Epithelial cell of esophagus (primary cell): ENCODE measurements at regions not wholly inside any gene's neighbourhood (a gene's known extent, or its start where the extent isn't known, plus 50 kb on each side); places are given as distances from the start of the nearest gene placed in this dataset.

ENCODE experiments used
- DNase-seq: peaks from one replicate; pipeline ENCODE4 v3.0.0; 2010; ENCODE audit warnings: low read depth
- H3K4me3 ChIP-seq: 2 replicates; pipeline ENCODE4 v1.5.1; 2011; ENCODE audit warnings: mild to moderate bottlenecking, low read length, control low read depth
- CTCF ChIP-seq: IDR thresholded peaks from 2 replicates; pipeline ENCODE4 v1.5.1; 2011; ENCODE audit warnings: low read depth, mild to moderate bottlenecking, low read length, control low read depth, inconsistent platforms; ENCODE audit not compliant: insufficient read depth; ENCODE audit errors: missing control alignments

DNA sequence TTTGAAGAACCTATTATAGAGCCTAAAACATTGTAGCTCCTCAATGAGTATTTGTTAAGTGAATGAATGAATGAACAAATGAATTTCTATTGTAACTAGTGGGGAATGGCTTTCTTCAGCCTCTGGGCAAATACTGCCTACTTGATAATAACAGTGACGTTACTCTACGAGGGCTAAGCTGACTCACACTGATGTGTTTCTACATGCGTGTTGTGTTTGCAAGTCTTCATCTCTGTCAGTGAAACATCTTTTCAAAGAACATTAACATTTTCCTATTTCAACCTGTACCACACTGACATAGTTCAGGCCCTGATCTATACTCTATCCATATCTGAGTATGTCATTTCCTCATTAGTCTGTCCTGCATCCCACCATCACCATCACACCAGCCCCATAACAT is 319.9 kb upstream of the ACVR2A start:
- H3K4me3 ChIP-seq = no peak overlapping the region
- peak; percentile 96 for DNase-seq
- TF ChIP-seq CTCF = no peak

GRCh38 chr2:147523415-147523814 is 321.4 kb upstream of the ACVR2A start:
- DNase-seq = no peak
- no peak overlapping the region for H3K4me3 ChIP-seq
- TF ChIP-seq CTCF = no peak

DNA sequence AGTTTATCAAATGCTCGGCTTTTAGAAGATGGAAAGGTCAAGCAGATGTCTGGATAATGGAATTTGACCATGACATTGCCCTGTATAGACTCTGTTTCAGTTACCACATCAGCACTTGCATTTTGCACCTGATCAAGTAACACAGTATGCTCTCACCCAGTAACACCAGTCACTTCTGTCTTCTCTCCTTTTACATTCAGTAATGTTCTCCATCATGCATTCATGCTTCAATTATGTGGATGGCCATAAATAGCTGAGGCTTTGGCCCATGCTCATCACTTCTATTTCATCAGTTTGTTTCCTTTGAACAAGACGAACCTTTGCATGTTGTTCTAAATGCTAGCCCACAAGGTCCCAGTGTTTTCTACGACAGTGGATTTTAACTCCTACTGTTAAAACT is 322.9 kb upstream of the ACVR2A start:
- no peak for DNase-seq
- no peak overlapping the region for H3K4me3 ChIP-seq

GRCh38 chr2:147520817-147521216 is 324.0 kb upstream of the ACVR2A start:
- TF ChIP-seq CTCF = no peak
- DNase-seq = no peak
- H3K4me3 ChIP-seq = no peak overlapping the region

More for the DNA sequence above, 322.9 kb upstream of the ACVR2A start:
- TF ChIP-seq CTCF = no peak

DNA sequence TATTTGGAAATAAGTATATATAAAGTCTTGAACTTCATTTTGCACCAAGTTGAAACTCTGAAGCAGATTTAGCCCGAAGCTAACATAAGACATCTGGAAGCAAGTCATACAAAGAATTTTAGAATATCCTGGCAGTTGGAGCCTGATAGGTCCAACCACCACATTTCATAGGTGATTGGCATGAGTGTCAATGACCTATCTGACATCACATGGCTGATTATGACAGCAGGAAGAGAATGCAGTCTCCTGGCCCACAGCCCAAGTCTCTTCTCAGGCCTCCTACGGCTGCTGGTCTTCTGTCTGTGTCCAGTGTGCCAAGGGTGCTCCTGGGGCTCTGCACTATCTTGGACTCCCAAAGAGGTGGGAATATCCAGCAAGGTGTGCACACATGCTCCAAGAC is 325.7 kb upstream of the ACVR2A start:
- no peak for DNase-seq
- TF ChIP-seq CTCF = no peak
- no peak overlapping the region for H3K4me3 ChIP-seq

DNA sequence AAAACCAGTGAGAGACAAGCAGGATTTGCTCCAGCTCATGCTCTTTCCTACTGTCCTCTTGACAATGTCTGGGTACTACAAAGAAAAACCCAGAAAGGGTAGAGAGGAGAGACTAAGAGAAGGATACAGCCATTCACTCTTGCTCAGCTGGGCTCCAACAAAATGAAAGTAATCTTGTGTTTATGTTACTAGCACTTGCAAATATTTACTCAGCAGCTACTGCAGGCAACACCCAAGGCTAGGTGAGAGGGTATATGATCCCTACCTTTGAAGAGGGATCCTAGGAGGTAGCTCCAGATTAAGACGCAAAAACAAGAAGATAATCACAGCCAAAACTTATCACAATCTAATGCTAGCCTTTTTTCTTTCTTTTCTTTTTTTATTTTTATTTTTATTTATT is 329.6 kb upstream of the ACVR2A start:
- TF ChIP-seq CTCF = no peak
- no peak overlapping the region for H3K4me3 ChIP-seq
- DNase-seq = no peak

DNA sequence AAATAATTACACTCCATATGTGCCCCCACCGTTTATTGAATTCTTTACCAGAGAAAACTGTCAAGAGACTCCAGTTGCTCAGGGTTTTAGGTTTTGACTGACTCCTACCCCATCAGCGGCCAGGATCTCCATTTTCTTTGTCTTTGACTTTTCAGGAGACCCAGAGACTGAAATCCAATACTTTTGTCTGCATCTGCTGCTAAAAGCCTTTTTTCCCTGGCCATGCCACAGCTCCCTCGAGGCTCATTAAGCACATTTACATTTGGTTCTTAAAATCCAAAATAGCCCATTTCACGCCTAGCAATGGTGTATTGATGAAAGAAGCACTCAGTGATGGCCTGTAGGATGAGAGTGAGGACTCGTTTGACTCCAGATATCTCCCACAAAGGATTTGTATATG is 332.6 kb upstream of the ACVR2A start:
- no peak for TF ChIP-seq CTCF
- no peak for DNase-seq
- H3K4me3 ChIP-seq = no peak overlapping the region
